ENCODE measurements at regions not wholly inside any gene's neighbourhood (a gene's known extent, or its start where the extent isn't known, plus 50 kb on each side); places are given as distances from the start of the nearest gene placed in this dataset.

DNA sequence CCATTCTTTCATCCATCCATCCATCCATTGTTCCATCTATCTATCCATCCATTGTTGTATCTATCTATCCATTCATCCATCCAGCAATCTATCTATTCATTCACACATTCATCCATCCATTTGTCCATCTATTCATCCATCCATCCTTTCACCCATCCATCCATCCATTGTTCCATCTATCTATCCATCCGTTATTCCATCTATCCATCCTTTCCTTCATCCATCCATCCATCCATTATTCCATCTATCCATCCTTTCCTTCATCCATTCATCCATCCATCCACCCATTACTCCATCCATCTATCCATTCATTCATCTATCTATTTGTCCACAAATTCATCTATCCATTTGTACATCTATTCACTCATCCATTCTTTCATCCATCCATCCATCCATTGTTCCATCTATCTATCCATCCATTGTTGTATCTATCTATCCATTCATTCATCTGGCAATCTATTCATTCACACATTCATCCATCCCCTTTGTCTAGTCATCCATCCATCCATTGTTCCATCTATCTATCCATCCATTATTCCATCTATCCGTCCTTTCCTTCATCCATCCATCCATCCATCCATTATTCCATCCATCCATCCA, 65.9 kb upstream of the ANO1 start:
- 71% methylated on average over 2 of the region's 2 CpGs for WGBS (ENCODE audit: insufficient coverage)
- ChIA-PET CTCF (no interaction called here), POLR2A (no interaction called here)
- intact Hi-C loops (cut with micrococcal nuclease) = no loop called here
- no peaks in the 10 kb centered on the region for H4K20me1 ChIP-seq (ENCODE audit: control insufficient read depth, insufficient read depth, low read length, poor library complexity, severe bottlenecking)
- no peak overlapping the region for H2AFZ ChIP-seq (ENCODE audit: insufficient read depth, low read depth, low read length, poor library complexity, severe bottlenecking)
- Mint-ChIP-seq H3K27me3 (peaks cover 3% of the 10 kb centered on the region), H3K4me1 (no peaks in the 10 kb centered on the region), H3K4me3 (no peak overlapping the region), H3K27ac (no peak overlapping the region), H3K9me3 (ENCODE audit: insufficient read depth) (no peaks in the 10 kb centered on the region)
- H3K27me3 ChIP-seq (replicated peaks in 1 of 4; ENCODE audit: control extremely low read depth in 1 of 4, control insufficient read depth in 3 of 4, insufficient read depth in 4 of 4, low read length in 3 of 4) = peaks cover 0 to 5% (median 0%) of the 10 kb centered on the region in 4 experiments
- TF ChIP-seq EZH2 (IDR thresholded peaks at IDR 0.05; ENCODE audit: borderline replicate concordance, insufficient read depth, low read depth, low read length, poor library complexity, severe bottlenecking) (no peak), CTCF (IDR thresholded peaks at IDR 0.05) (no peak)
- no peak overlapping the region for H3K27ac ChIP-seq (ENCODE audit: low read length in 2 of 2)
- DNase-seq (no peak), ATAC-seq (ENCODE audit: low read depth) (no peak)
- no peaks in the 10 kb centered on the region for H3K79me2 ChIP-seq (ENCODE audit: control insufficient read depth, insufficient read depth, low read length)
- H3K4me1 ChIP-seq (ENCODE audit: control insufficient read depth in 2 of 2, insufficient read depth in 2 of 2, low read length in 2 of 2) = no peaks in the 10 kb centered on the region
- H3K9ac ChIP-seq (ENCODE audit: low read length) = no peak overlapping the region
- H3K4me2 ChIP-seq (replicated peaks; ENCODE audit: low read depth, low read length, poor library complexity, severe bottlenecking) = no peak overlapping the region
- no peaks in the 10 kb centered on the region for H3K9me3 ChIP-seq (ENCODE audit: control extremely low read depth in 1 of 3, control insufficient read depth in 2 of 3, insufficient read depth in 1 of 3, low read length in 2 of 3)
- no peaks in the 10 kb centered on the region for H3K36me3 ChIP-seq (replicated peaks in 1 of 2; ENCODE audit: control extremely low read depth in 1 of 2, control insufficient read depth in 1 of 2, extremely low read depth in 1 of 2, insufficient read depth in 2 of 2, low read length in 1 of 2)
- no peak overlapping the region for H3K4me3 ChIP-seq (ENCODE audit: control extremely low read depth in 1 of 5, extremely low read depth in 1 of 5, insufficient read depth in 1 of 5, low read depth in 2 of 5, low read length in 4 of 5)

DNA sequence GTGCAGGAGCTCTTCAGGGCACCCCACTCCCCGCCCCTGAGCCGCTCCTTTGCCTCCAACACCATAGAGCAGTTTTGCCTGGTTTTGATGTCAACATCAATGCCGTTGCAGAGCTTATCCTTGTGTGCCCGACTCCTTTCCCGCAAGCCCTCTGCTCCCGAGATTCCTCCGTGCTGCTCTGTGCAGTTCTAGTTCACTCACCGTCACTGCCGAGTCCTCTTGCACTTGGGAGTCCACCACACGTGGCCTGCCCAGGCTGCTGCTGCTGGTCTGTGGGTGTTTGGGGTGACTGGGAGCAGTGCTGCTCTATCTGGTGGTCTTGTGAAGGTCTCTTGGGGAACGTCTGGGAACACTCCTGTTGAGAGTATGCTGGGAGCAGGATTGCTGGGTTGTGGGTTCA, 63.8 kb upstream of the ANO1 start:
- CTCF ChIA-PET = no interaction called here
- intact Hi-C loops (cut with micrococcal nuclease) = no loop called here
- H3K4me2 ChIP-seq (replicated peaks; ENCODE audit: low read depth, low read length, poor library complexity, severe bottlenecking) = no peak overlapping the region

More for the DNA sequence above, 63.8 kb upstream of the ANO1 start:
- Histone ChIP-seq H3K4me1 (ENCODE audit: control insufficient read depth in 2 of 2, insufficient read depth in 2 of 2, low read length in 2 of 2) (no peaks in the 10 kb centered on the region), H3K79me2 (ENCODE audit: control insufficient read depth, insufficient read depth, low read length) (no peaks in the 10 kb centered on the region), H2AFZ (ENCODE audit: insufficient read depth, low read depth, low read length, poor library complexity, severe bottlenecking) (no peak overlapping the region), H3K36me3 (replicated peaks in 1 of 2; ENCODE audit: control extremely low read depth in 1 of 2, control insufficient read depth in 1 of 2, extremely low read depth in 1 of 2, insufficient read depth in 2 of 2, low read length in 1 of 2) (no peaks in the 10 kb centered on the region), H3K27ac (ENCODE audit: low read length in 2 of 2) (no peak overlapping the region), H3K4me3 (ENCODE audit: control extremely low read depth in 1 of 5, extremely low read depth in 1 of 5, insufficient read depth in 1 of 5, low read depth in 2 of 5, low read length in 4 of 5) (no peak overlapping the region), H3K9me3 (ENCODE audit: control extremely low read depth in 1 of 3, control insufficient read depth in 2 of 3, insufficient read depth in 1 of 3, low read length in 2 of 3) (no peaks in the 10 kb centered on the region), H3K27me3 (replicated peaks in 1 of 4; ENCODE audit: control extremely low read depth in 1 of 4, control insufficient read depth in 3 of 4, insufficient read depth in 4 of 4, low read length in 3 of 4) (peaks cover 0 to 5% (median 0%) of the 10 kb centered on the region in 4 experiments), H3K9ac (ENCODE audit: low read length) (no peak overlapping the region), H4K20me1 (ENCODE audit: control insufficient read depth, insufficient read depth, low read length, poor library complexity, severe bottlenecking) (no peaks in the 10 kb centered on the region)
- 94% methylated on average over 11 of the region's 11 CpGs for WGBS (ENCODE audit: insufficient coverage)
- TF ChIP-seq CTCF (IDR thresholded peaks at IDR 0.05) (no peak), EZH2 (IDR thresholded peaks at IDR 0.05; ENCODE audit: borderline replicate concordance, insufficient read depth, low read depth, low read length, poor library complexity, severe bottlenecking) (no peak)
- H3K4me1 Mint-ChIP-seq = no peaks in the 10 kb centered on the region
- no peak overlapping the region for H3K27ac Mint-ChIP-seq
- DNase-seq = no peak
- H3K27me3 Mint-ChIP-seq = peaks cover 7% of the 10 kb centered on the region
- H3K9me3 Mint-ChIP-seq (ENCODE audit: insufficient read depth) = no peaks in the 10 kb centered on the region
- POLR2A ChIA-PET = interaction anchor here (0.6 kb wide), 1 partner anchor 17 kb away, joined by 5 read pairs; no protein-coding TSS in a partner anchor
- no peak for ATAC-seq (ENCODE audit: low read depth)
- H3K4me3 Mint-ChIP-seq = no peak overlapping the region
